Vagina (tissue), 2 donors: ENCODE measurements at regions not wholly inside any gene's neighbourhood (a gene's known extent, or its start where the extent isn't known, plus 50 kb on each side); places are given as distances from the start of the nearest gene placed in this dataset.

Experiments used
- CTCF ChIP-seq, 3 experiments: fragments of 450-650 bp in 2 of 3; fragments of 200-600 bp in 1 of 3; sonication (generic) in 1 of 3; IDR thresholded peaks; one replicate each; pipeline ENCODE4 v1.5.1; 2017 to 2019; ENCODE audit warnings: antibody characterized with exemption in 3 of 3, mild to moderate bottlenecking in 2 of 3, moderate library complexity in 2 of 3
- POLR2A ChIP-seq, 2 donors: fragments of 450-650 bp; IDR thresholded peaks; one replicate each; pipeline ENCODE4 v1.6.1; 2017; ENCODE audit warnings: antibody characterized with exemption in 2 of 2, mild to moderate bottlenecking in 2 of 2, moderate library complexity in 2 of 2
- POLR2AphosphoS5 ChIP-seq, 2 donors: sonication (generic); formaldehyde crosslinking; IDR thresholded peaks; one replicate each; pipeline ENCODE4 v1.9.0; 2017; ENCODE audit warnings: antibody characterized with exemption in 2 of 2, mild to moderate bottlenecking in 2 of 2, low read depth in 1 of 2; ENCODE audit not compliant: insufficient read depth in 1 of 2

- TF ChIP-seq CTCF (IDR thresholded peaks at IDR 0.05) (no peak), POLR2A (IDR thresholded peaks at IDR 0.05) (no peak), POLR2AphosphoS5 (IDR thresholded peaks at IDR 0.05; ENCODE audit: insufficient read depth in 1 of 2, low read depth in 1 of 2) (no peak)
Observed at GRCh38 chr5:121702682-121703081, 149.0 kb upstream of the FTMT start.
